K562 (cell line): ENCODE measurements at regions not wholly inside any gene's neighbourhood (a gene's known extent, or its start where the extent isn't known, plus 50 kb on each side); places are given as distances from the start of the nearest gene placed in this dataset.

Experiments used
- ATAC-seq: fragments of 200-7000 bp; cut with Tn5 transposase; 3 replicates; pipeline ENCODE4 v1.9.1; 2020; ENCODE audit warnings: moderate library complexity
- BruUV-seq: library from RNA; stranded (reverse); fragments of 400-500 nt; replicated peaks from 2 replicates; lab custom pipeline; 2021; lab: Mats Ljungman, UMichigan
- CTCF ChIA-PET: fragments of 300-600 bp; formaldehyde crosslinking; extraction: SDS; loops from one replicate; lab custom pipeline; 2021; ENCODE audit warnings: low intra/inter-chr PET ratio; lab: Yijun Ruan, JAX
- POLR2A ChIA-PET: fragments of 300-600, 350-650 bp; sonication (Branson Sonifier 250); formaldehyde crosslinking; extraction: SDS; loops from one replicate; lab custom pipeline; 2021; ENCODE audit warnings: antibody characterized with exemption, inconsistent platforms; lab: Yijun Ruan, JAX
- DNase-seq, 4 experiments: peaks; one replicate each; pipeline versions ENCODE4 v3.0.0 to v3.0.0-alpha.2; 2011 to 2018; ENCODE audit warnings: low spot score in 3 of 4, mixed read lengths in 3 of 4; ENCODE audit errors: extremely low read depth in 1 of 4
- FAIRE-seq: peaks from 2 replicates; lab custom pipeline; 2011; peaks lifted over from hg19 to GRCh38; lab: Jason Lieb, UNC
- H2AFZ ChIP-seq: 2 replicates; pipeline ENCODE4 v1.6.0; 2011; ENCODE audit warnings: low read depth, low read length, control low read depth, inconsistent platforms
- H3K27ac ChIP-seq: fragments of 200-600 bp; 3 replicates; pipeline ENCODE4 v1.8.0; 2011; ENCODE audit warnings: low read depth, mild to moderate bottlenecking, control low read depth, inconsistent platforms, low read length, moderate library complexity, mixed read lengths; ENCODE audit errors: extremely low read depth
- H3K27me3 ChIP-seq, 2 experiments: fragments of 300-600 bp in 1 of 2; 2 replicates in 1 of 2; 3 replicates in 1 of 2; pipeline versions ENCODE4 v1.6.0 to v1.8.0; 2011; ENCODE audit warnings: inconsistent platforms in 2 of 2, low read length in 2 of 2, mild to moderate bottlenecking in 1 of 2, mixed read lengths in 1 of 2, moderate library complexity in 1 of 2; ENCODE audit not compliant: control insufficient read depth in 2 of 2, insufficient read depth in 2 of 2
- H3K36me3 ChIP-seq: fragments of 300-600 bp; 3 replicates; pipeline ENCODE4 v1.8.0; 2011; ENCODE audit warnings: mild to moderate bottlenecking, low read length, inconsistent platforms; ENCODE audit not compliant: control insufficient read depth, insufficient read depth
- H3K4me1 ChIP-seq, 2 experiments: fragments of 200-600 bp in 1 of 2; replicated peaks in 1 of 2; 2 replicates in 1 of 2; 3 replicates in 1 of 2; pipeline versions ENCODE4 v1.5.1 to v1.8.0; 2011; ENCODE audit warnings: inconsistent platforms in 2 of 2, low read length in 2 of 2, mild to moderate bottlenecking in 1 of 2, mixed read lengths in 1 of 2, moderate library complexity in 1 of 2; ENCODE audit not compliant: control insufficient read depth in 2 of 2, insufficient read depth in 2 of 2
- H3K4me2 ChIP-seq: 2 replicates; pipeline ENCODE4 v1.6.1; 2011; ENCODE audit warnings: low read length, control low read depth, inconsistent platforms, mixed read lengths; ENCODE audit not compliant: insufficient read depth
- H3K4me3 ChIP-seq: fragments of 200-600 bp; sonication (generic), shearing (Covaris generic); 2 replicates; pipeline ENCODE4 v1.5.1; 2016; ENCODE audit warnings: control low read depth, inconsistent platforms
- H3K79me2 ChIP-seq: fragments of 200-600 bp; 3 replicates; pipeline ENCODE4 v1.8.0; 2011; ENCODE audit warnings: low read length, inconsistent platforms; ENCODE audit not compliant: control insufficient read depth, insufficient read depth
- H3K9ac ChIP-seq, 2 experiments: 2 replicates each; pipeline versions ENCODE4 v1.6.0 to v1.6.1; 2011; ENCODE audit warnings: low read depth in 2 of 2, low read length in 2 of 2, control low read depth in 1 of 2, inconsistent platforms in 1 of 2, mild to moderate bottlenecking in 1 of 2, mixed read lengths in 1 of 2; ENCODE audit not compliant: insufficient read depth in 1 of 2
- H3K9me1 ChIP-seq: one replicate; pipeline ENCODE4 v1.6.0; 2011; ENCODE audit warnings: inconsistent platforms, mild to moderate bottlenecking, low read length, moderate library complexity; ENCODE audit not compliant: control insufficient read depth, insufficient read depth
- H3K9me3 ChIP-seq: replicated peaks from 2 replicates; pipeline ENCODE4 v1.5.1; 2011; ENCODE audit warnings: low read depth, low read length, inconsistent platforms; ENCODE audit not compliant: control insufficient read depth, insufficient read depth
- H4K20me1 ChIP-seq: replicated peaks from 2 replicates; pipeline ENCODE4 v1.6.1; 2011; ENCODE audit warnings: low read length, inconsistent platforms, mixed read lengths; ENCODE audit not compliant: control insufficient read depth, insufficient read depth
- ARID1B ChIP-seq: fragments of 450-650 bp; IDR thresholded peaks from 2 replicates; pipeline ENCODE4 v1.6.1; 2016; ENCODE audit warnings: antibody characterized with exemption, mild to moderate bottlenecking, inconsistent platforms
- BDP1 ChIP-seq: IDR thresholded peaks from 3 replicates; pipeline ENCODE4 v1.6.1; 2011; ENCODE audit not compliant: insufficient read length, insufficient read depth
- E2F8 ChIP-seq: fragments of 450-650 bp; IDR thresholded peaks from 2 replicates; pipeline ENCODE4 v1.7.1; 2018; ENCODE audit warnings: mild to moderate bottlenecking, low read depth; ENCODE audit not compliant: partially characterized antibody
- MAFF ChIP-seq: IDR thresholded peaks from 2 replicates; pipeline ENCODE4 v1.6.1; 2012; ENCODE audit warnings: low read length, improper control_type of control experiment
- MLLT1 ChIP-seq, 2 experiments: fragments of 450-650 bp; IDR thresholded peaks; 2 replicates each; pipeline ENCODE4 v1.6.1; 2016
- SFPQ ChIP-seq: fragments of 200-400 bp; formaldehyde crosslinking; IDR thresholded peaks from 2 replicates; pipeline ENCODE4 v1.6.1; 2017; ENCODE audit warnings: mild to moderate bottlenecking, low read depth, low read length, moderate library complexity
- SNIP1 ChIP-seq: fragments of 450-650 bp; IDR thresholded peaks from 2 replicates; pipeline ENCODE4 v1.7.1; 2017; ENCODE audit warnings: low read depth, mild to moderate bottlenecking
- SP1 ChIP-seq: sonication (generic); formaldehyde crosslinking; IDR thresholded peaks from 2 replicates; pipeline ENCODE4 v1.8.1; 2022; ENCODE audit warnings: mild to moderate bottlenecking, missing genetic modification reagents
- SRSF3 ChIP-seq: fragments of 200-400 bp; formaldehyde crosslinking; IDR thresholded peaks from 2 replicates; pipeline ENCODE4 v1.6.1; 2016; ENCODE audit warnings: mild to moderate bottlenecking, low read length, moderate library complexity; ENCODE audit not compliant: insufficient read depth
- ZBTB26 ChIP-seq: fragments of 450-650 bp; formaldehyde crosslinking; IDR thresholded peaks from 2 replicates; pipeline ENCODE4 v1.4.0; 2022; ENCODE audit warnings: missing genetic modification characterization
- ZNF445 ChIP-seq: fragments of 250-450 bp; sonication (Bioruptor Pico); IDR thresholded peaks from 2 replicates; pipeline ENCODE4 v1.4.0; 2020; ENCODE audit warnings: low read depth, mild to moderate bottlenecking, moderate library complexity
- ZNF639 ChIP-seq, 2 experiments: fragments of 200-800 bp in 1 of 2; sonication (Bioruptor generic) in 1 of 2; sonication (generic) in 1 of 2; formaldehyde crosslinking in 1 of 2; IDR thresholded peaks in 1 of 2; conservative IDR thresholded peaks in 1 of 2; 2 replicates each; pipeline versions ENCODE4 v1.5.0 to v1.6.1; 2016 to 2020; ENCODE audit warnings: missing compliant biosample characterization in 1 of 2, missing genetic modification characterization in 1 of 2, missing genetic modification reagents in 1 of 2
- ZZZ3 ChIP-seq: fragments of 450-650 bp; IDR thresholded peaks from 2 replicates; pipeline ENCODE4 v1.6.1; 2016; ENCODE audit warnings: antibody characterized with exemption, mild to moderate bottlenecking, moderate library complexity
- WGBS: fragments of 100-300 bp; shearing (Covaris generic); methylation state at CpG from one replicate; pipeline ENCODE4 v1.1.6; 2016; ENCODE audit warnings: low coverage, mixed read lengths; ENCODE audit not compliant: insufficient coverage; ENCODE audit errors: missing lambda C conversion rate; 5-methylcytosine and 5-hydroxymethylcytosine counted together
- in situ Hi-C: fragments of 300-500 bp; cut with MboI; formaldehyde crosslinking; loops from 4 replicates; pipeline ENCODE4 v1.15.0; 2018; ENCODE audit warnings: inconsistent platforms, mixed read lengths
- intact Hi-C: fragments of 100-400 bp; cut with micrococcal nuclease; formaldehyde crosslinking; loops from 2 replicates; pipeline ENCODE4 v1.14.2; 2022

- intact Hi-C loops (no loop called here), in situ Hi-C loops (no loop called here)
- Histone ChIP-seq H3K9me3 (no peaks in the 10 kb centered on the region; the same call in 1 of the 2 replicates), H3K9me1 (no peaks in the 10 kb centered on the region), H3K4me3 (no peak overlapping the region), H3K9ac (no peak overlapping the region), H3K4me1 (no peaks in the 10 kb centered on the region), H3K4me2 (no peak overlapping the region), H3K27me3 (no peaks in the 10 kb centered on the region), H2AFZ (no peak overlapping the region), H3K79me2 (no peaks in the 10 kb centered on the region), H4K20me1 (no peaks in the 10 kb centered on the region), H3K36me3 (no peaks in the 10 kb centered on the region), H3K27ac (no peak overlapping the region)
- DNase-seq (no peak), FAIRE-seq (no peak), ATAC-seq (no peak)
- no TSS peak for BruUV-seq
- 0% methylated on average over 7 of the region's 7 CpGs for WGBS
- ChIA-PET CTCF (no interaction called here), POLR2A (no interaction called here)
- TF ChIP-seq ZZZ3: no peak
- TF ChIP-seq ARID1B: no peak
- no peak for TF ChIP-seq MLLT1 (IDR thresholded peaks at IDR 0.05)
- no peak for TF ChIP-seq BDP1
- no peak for TF ChIP-seq SP1
- no peak for TF ChIP-seq SRSF3
- TF ChIP-seq ZBTB26 (CRISPR knock-in tag): no peak
- TF ChIP-seq SFPQ: no peak
- TF ChIP-seq ZNF639 (CRISPR knock-in tag; conservative IDR thresholded peaks at IDR 0.05 in 1 of 2, IDR thresholded peaks at IDR 0.05 in 1 of 2): no peak
- TF ChIP-seq ZNF445: no peak
- no peak for TF ChIP-seq SNIP1
- TF ChIP-seq MAFF: no peak
- no peak for TF ChIP-seq E2F8
Observed at GRCh38 chr12:127607146-127607725, 659.7 kb upstream of the TMEM132C start.
